Suprapubic skin (tissue), 4 donors: ENCODE measurements at regions not wholly inside any gene's neighbourhood (a gene's known extent, or its start where the extent isn't known, plus 50 kb on each side); places are given as distances from the start of the nearest gene placed in this dataset.

Experiments
- DNase-seq, 2 donors: peaks; one replicate each; pipeline ENCODE4 v3.0.0-alpha.2; 2019; ENCODE audit warnings: low spot score in 2 of 2
- H3K27ac ChIP-seq: fragments of 200-600 bp; sonication (generic); one replicate; pipeline ENCODE4 v1.5.1; 2019
- H3K27me3 ChIP-seq: fragments of 200-600 bp; sonication (generic); one replicate; pipeline ENCODE4 v1.5.1; 2019
- H3K36me3 ChIP-seq: fragments of 200-600 bp; sonication (generic); one replicate; pipeline ENCODE4 v1.5.1; 2019
- H3K4me1 ChIP-seq: fragments of 200-600 bp; sonication (generic); one replicate; pipeline ENCODE4 v1.5.1; 2019
- H3K4me3 ChIP-seq: fragments of 200-600 bp; sonication (generic); one replicate; pipeline ENCODE4 v1.5.1; 2019; ENCODE audit warnings: mild to moderate bottlenecking
- H3K9me3 ChIP-seq: fragments of 200-600 bp; sonication (generic); one replicate; pipeline ENCODE4 v1.5.1; 2019
- EP300 ChIP-seq: sonication (generic); formaldehyde crosslinking; IDR thresholded peaks from one replicate; pipeline ENCODE4 v1.6.1; 2017; ENCODE audit warnings: antibody characterized with exemption
- POLR2A ChIP-seq, 2 donors: fragments of 450-650 bp; IDR thresholded peaks; one replicate each; pipeline ENCODE4 v1.6.1; 2017; ENCODE audit warnings: antibody characterized with exemption in 2 of 2, mild to moderate bottlenecking in 2 of 2, moderate library complexity in 2 of 2
- POLR2AphosphoS5 ChIP-seq, 3 donors: sonication (generic); formaldehyde crosslinking; IDR thresholded peaks; one replicate each; pipeline ENCODE4 v1.6.1; 2017; ENCODE audit warnings: antibody characterized with exemption in 3 of 3
- WGBS: methylation state at CpG from one replicate; pipeline ENCODE4 v1.1.5; 2018; 5-methylcytosine and 5-hydroxymethylcytosine counted together
- TF ChIP-seq, protein P1 (sequence below), 2 donors: fragments of 200-600 bp in 1 of 2; fragments of 450-650 bp in 1 of 2; sonication (generic) in 1 of 2; IDR thresholded peaks; one replicate each; pipeline ENCODE4 v1.5.1; 2016 to 2019; ENCODE audit warnings: antibody characterized with exemption in 2 of 2, mild to moderate bottlenecking in 1 of 2, moderate library complexity in 1 of 2

DNA sequence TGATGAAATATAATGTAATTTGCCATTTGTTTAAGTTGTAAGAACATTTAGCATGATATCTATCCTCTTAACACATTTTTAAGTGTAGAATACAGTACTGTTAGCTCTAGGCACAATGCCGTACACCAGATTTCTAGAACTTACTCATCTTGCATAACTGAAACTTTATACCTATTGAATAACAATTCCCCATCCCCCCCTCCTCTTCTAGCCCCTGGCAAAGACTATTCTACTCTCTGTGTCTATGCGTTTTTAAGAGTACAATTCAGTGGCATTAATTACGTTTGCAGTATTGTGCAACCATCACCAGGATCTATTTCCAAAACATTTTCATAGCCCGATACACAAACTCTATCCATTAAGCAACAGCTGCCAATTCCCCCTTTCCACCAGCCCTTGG is 261.7 kb downstream of the PLOD2 start:
- DNase-seq: no peak
- no peaks in the 10 kb centered on the region for H3K36me3 ChIP-seq
- H3K27ac ChIP-seq: no peak overlapping the region
- TF ChIP-seq, protein P1, sequence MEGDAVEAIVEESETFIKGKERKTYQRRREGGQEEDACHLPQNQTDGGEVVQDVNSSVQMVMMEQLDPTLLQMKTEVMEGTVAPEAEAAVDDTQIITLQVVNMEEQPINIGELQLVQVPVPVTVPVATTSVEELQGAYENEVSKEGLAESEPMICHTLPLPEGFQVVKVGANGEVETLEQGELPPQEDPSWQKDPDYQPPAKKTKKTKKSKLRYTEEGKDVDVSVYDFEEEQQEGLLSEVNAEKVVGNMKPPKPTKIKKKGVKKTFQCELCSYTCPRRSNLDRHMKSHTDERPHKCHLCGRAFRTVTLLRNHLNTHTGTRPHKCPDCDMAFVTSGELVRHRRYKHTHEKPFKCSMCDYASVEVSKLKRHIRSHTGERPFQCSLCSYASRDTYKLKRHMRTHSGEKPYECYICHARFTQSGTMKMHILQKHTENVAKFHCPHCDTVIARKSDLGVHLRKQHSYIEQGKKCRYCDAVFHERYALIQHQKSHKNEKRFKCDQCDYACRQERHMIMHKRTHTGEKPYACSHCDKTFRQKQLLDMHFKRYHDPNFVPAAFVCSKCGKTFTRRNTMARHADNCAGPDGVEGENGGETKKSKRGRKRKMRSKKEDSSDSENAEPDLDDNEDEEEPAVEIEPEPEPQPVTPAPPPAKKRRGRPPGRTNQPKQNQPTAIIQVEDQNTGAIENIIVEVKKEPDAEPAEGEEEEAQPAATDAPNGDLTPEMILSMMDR (IDR thresholded peaks at IDR 0.05): no peak
- TF ChIP-seq POLR2AphosphoS5 (IDR thresholded peaks at IDR 0.05) (no peak), EP300 (no peak)
- WGBS: 39% methylated on average over 4 of the region's 4 CpGs
- no peaks in the 10 kb centered on the region for H3K4me1 ChIP-seq
- H3K9me3 ChIP-seq: no peaks in the 10 kb centered on the region
- no peak overlapping the region for H3K4me3 ChIP-seq
- no peaks in the 10 kb centered on the region for H3K27me3 ChIP-seq

DNA sequence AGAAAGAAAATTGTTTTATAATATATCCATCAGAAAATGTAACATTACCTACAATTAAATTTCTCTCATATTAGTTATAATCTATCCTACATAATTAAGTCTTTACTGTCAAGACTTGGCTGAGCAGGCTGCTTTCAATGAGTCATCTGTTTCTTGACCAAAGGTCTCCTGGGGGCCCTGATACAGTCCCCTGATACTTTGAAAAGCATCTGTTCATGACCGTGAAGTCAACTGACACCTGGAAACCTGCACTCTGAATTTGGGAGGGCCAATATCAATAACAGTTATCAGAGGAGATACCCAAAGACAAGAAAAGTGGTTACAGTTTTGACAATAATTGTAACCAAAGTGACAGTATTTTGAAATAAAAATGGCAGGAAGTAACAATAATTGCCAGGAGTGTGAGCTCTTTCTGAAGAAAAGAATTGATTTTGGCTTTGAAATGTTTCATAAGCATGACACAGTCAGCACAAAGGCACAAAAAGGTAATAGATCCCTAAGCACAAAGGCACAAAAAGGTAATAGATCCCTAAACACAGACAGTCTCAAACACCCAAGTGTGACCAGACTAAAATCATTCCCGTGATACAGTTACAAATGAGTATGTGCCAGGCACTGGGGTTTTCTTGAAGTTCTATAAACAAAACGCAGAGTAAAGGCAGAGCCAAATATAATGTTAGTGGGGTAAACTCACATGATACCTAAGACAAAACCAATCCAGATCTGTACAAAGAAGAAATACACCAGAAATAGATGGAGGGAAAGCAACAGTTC is 260.7 kb downstream of the PLOD2 start:
- TF ChIP-seq POLR2A (IDR thresholded peaks at IDR 0.05): no peak
- TF ChIP-seq, protein P1 (IDR thresholded peaks at IDR 0.05): no peak
- TF ChIP-seq EP300: no peak
- no peak for TF ChIP-seq POLR2AphosphoS5 (IDR thresholded peaks at IDR 0.05)
- no peaks in the 10 kb centered on the region for H3K36me3 ChIP-seq
- H3K4me3 ChIP-seq: no peak overlapping the region

DNA sequence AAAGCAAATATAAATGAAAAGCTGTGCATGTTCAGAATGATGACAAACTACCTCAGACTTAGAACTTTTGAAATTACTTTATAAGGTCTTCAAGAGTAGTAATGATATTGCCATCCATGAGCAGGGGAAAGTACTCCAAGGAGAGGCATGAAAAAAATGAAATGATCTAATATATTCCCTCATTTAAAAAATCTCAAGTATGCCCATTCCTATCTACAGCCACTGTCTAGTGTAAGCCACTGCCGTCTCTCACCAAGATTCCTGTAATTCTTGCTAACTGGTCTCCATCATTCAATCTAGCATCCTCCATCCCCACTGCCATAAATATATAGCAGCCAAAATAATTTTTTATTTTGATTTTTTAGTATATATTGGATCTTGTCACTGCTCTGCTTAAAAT is 258.8 kb downstream of the PLOD2 start:
- H3K27me3 ChIP-seq: no peaks in the 10 kb centered on the region
- H3K9me3 ChIP-seq: no peaks in the 10 kb centered on the region
- H3K4me1 ChIP-seq: no peaks in the 10 kb centered on the region
- no peak overlapping the region for H3K4me3 ChIP-seq
- TF ChIP-seq POLR2AphosphoS5 (IDR thresholded peaks at IDR 0.05) (no peak), EP300 (no peak), POLR2A (IDR thresholded peaks at IDR 0.05) (no peak)
- TF ChIP-seq, protein P1 (IDR thresholded peaks at IDR 0.05): no peak
- no peaks in the 10 kb centered on the region for H3K36me3 ChIP-seq
- H3K27ac ChIP-seq: no peak overlapping the region
- DNase-seq: no peak
- WGBS: 39% methylated on average over 1 of the region's 1 CpG

More for the DNA sequence above, 260.7 kb downstream of the PLOD2 start:
- Histone ChIP-seq H3K9me3 (no peaks in the 10 kb centered on the region), H3K27ac (no peak overlapping the region), H3K27me3 (no peaks in the 10 kb centered on the region), H3K4me1 (no peaks in the 10 kb centered on the region)
- DNase-seq: no peak
- WGBS: 68% methylated on average over 3 of the region's 3 CpGs

DNA sequence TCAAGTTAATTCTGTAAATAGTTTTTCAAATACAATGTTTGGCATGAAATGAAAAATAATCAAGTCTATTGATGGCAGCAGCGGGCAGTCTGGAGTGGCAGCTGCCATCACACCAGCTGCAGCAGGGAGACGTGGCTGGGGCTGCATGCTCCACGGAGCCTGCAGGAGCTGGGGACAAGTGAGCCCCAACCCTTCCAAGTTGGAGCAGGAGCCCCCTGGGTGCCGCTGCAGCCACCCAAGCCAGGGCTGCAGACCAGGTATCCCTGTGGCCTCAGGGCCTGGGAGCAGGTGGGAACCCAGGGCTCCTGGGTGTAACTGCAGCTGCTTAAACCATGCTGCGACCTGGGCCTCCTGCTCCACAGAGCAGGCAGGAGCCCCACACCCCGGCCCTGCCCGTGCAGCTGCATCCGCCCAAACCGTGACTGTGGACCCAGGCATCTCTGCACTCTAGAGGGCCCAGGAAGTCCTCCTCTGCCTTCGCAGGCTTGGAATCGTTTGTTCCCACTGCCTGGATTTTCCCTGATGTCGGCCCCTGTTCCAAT is 257.4 kb downstream of the PLOD2 start:
- H3K27me3 ChIP-seq: no peaks in the 10 kb centered on the region
- no peaks in the 10 kb centered on the region for H3K4me1 ChIP-seq
- H3K27ac ChIP-seq: no peak overlapping the region
- no peak for DNase-seq
- H3K36me3 ChIP-seq: no peaks in the 10 kb centered on the region
- no peak overlapping the region for H3K4me3 ChIP-seq
- TF ChIP-seq POLR2AphosphoS5 (IDR thresholded peaks at IDR 0.05) (no peak), POLR2A (IDR thresholded peaks at IDR 0.05) (no peak), EP300 (no peak)
- TF ChIP-seq, protein P1 (IDR thresholded peaks at IDR 0.05): no peak
- 96% methylated on average over 9 of the region's 12 CpGs for WGBS
- H3K9me3 ChIP-seq: no peaks in the 10 kb centered on the region

DNA sequence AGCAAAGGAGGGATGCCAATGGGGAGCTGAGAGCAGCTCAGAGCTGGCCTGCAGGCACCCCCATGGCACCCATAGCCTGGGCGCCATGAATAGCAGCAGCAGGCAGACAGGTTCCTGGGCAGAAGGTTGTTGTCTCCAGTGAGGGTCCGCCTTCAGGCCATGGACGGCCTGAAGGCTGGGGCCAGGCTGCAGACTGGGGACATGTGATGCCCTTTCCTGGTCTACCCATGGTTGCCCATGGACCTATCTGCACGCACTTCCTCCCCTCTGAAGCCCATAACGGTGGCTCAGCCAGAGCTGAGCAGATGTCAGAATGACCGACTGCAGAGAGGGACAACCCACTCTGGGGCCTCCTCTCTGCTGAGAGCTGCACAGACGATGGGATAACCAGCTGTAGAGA is 256.8 kb downstream of the PLOD2 start:
- H3K27me3 ChIP-seq: no peaks in the 10 kb centered on the region
- H3K9me3 ChIP-seq: no peaks in the 10 kb centered on the region
- no peak overlapping the region for H3K27ac ChIP-seq
- no peaks in the 10 kb centered on the region for H3K4me1 ChIP-seq
- WGBS: 82% methylated on average over 2 of the region's 7 CpGs
- no peak for DNase-seq
- no peak overlapping the region for H3K4me3 ChIP-seq
- H3K36me3 ChIP-seq: no peaks in the 10 kb centered on the region
- TF ChIP-seq POLR2A (IDR thresholded peaks at IDR 0.05) (no peak), POLR2AphosphoS5 (IDR thresholded peaks at IDR 0.05) (no peak), EP300 (no peak)
- TF ChIP-seq, protein P1 (IDR thresholded peaks at IDR 0.05): no peak
